Heart right ventricle (tissue), 16 donors: ENCODE measurements at regions not wholly inside any gene's neighbourhood (a gene's known extent, or its start where the extent isn't known, plus 50 kb on each side); places are given as distances from the start of the nearest gene placed in this dataset.

ENCODE experiments used
- ATAC-seq, 8 donors: fragments of 200-7000 bp; cut with Tn5 transposase; one replicate each; pipeline ENCODE4 v1.9.1; 2020; ENCODE audit warnings: mild to moderate bottlenecking in 8 of 8, moderate library complexity in 8 of 8, moderate number of reproducible peaks in 1 of 8
- DNase-seq, 2 donors: peaks; one replicate each; pipeline ENCODE4 v3.0.0-alpha.2; 2020
- H3K27ac ChIP-seq, 10 donors: fragments of 200-600 bp; sonication (generic) in 2 of 10; one replicate each; pipeline versions ENCODE4 v1.5.0 to v1.8.0; 2020 to 2022; ENCODE audit warnings: mild to moderate bottlenecking in 3 of 10
- H3K27me3 ChIP-seq, 7 donors: fragments of 200-600 bp; one replicate each; pipeline ENCODE4 v1.8.0; 2021 to 2022; ENCODE audit warnings: mild to moderate bottlenecking in 2 of 7
- H3K36me3 ChIP-seq, 9 donors: fragments of 200-600 bp; sonication (generic) in 1 of 9; one replicate each; pipeline versions ENCODE4 v1.5.0 to v1.8.0; 2020 to 2022; ENCODE audit warnings: mild to moderate bottlenecking in 2 of 9
- H3K4me1 ChIP-seq, 9 donors: fragments of 200-600 bp; sonication (generic) in 1 of 9; one replicate each; pipeline versions ENCODE4 v1.5.0 to v1.8.0; 2020 to 2022; ENCODE audit warnings: mild to moderate bottlenecking in 4 of 9
- H3K4me3 ChIP-seq, 10 donors: fragments of 200-600 bp; sonication (generic) in 2 of 10; one replicate each; pipeline versions ENCODE4 v1.5.0 to v1.8.0; 2020 to 2022; ENCODE audit warnings: mild to moderate bottlenecking in 7 of 10, moderate library complexity in 2 of 10
- H3K9me3 ChIP-seq, 11 donors: fragments of 200-600 bp in 10 of 11; sonication (generic) in 2 of 11; one replicate each; pipeline versions ENCODE4 v1.5.0 to v1.8.0; 2013 to 2022; ENCODE audit warnings: mild to moderate bottlenecking in 2 of 11, control low read depth in 1 of 11, moderate library complexity in 1 of 11
- WGBS, 2 donors: extraction: QIAGEN DNeasy Blood & Tissue Kit; methylation state at CpG; one replicate each; pipeline ENCODE4 v1.1.7; 2013; ENCODE audit warnings: inconsistent platforms in 1 of 2; 5-methylcytosine and 5-hydroxymethylcytosine counted together
- intact Hi-C, 10 donors: fragments of 100-400 bp; cut with DNase I; formaldehyde crosslinking; loops; one replicate each; pipeline versions ENCODE4 v1.11.1 to v1.14.2; 2022
- TF ChIP-seq, protein P1 (sequence below), 9 donors: fragments of 200-600 bp; sonication (generic) in 2 of 9; IDR thresholded peaks; one replicate each; pipeline versions ENCODE4 v1.5.0 to v1.8.0; 2021 to 2022; ENCODE audit warnings: antibody characterized with exemption in 9 of 9, mild to moderate bottlenecking in 5 of 9, moderate library complexity in 1 of 9
- donor health status: Arrhythmogenic right ventricular cardiomyopathy.
- donor health status: ischemic (EF 13 %, LVEDD 7.1; RV severe dilation, severe dysfunction).
- donor health status: healthy with polysubstance abuse.
- donor health status: DM: no; HTN: yes; CAD: no.
- donor health status: DM: no; HTN: no; CAD: no.
- donor health status: ischemic (EF 25% LVEDD 6.9; RV normal size, moderate dysfunction).
- donor health status: ischemic (EF 25% LVEDD 5.7; RV mildly dilated, moderate dysfunction).
- donor health status: healthy.
- donor health status: DM: yes; HTN: yes; CAD: no.
- donor health status: Ischemic cardiomyopathy.
- donor health status: ischemic (EF 35%, LVEDD 5.7; RV mildly dilated, moderate dysfunction).
- donor health status: nonischemic (EF 11% LVEDD 7.7; RV severe dilation, severe dysfunction).
- donor health status: DM: yes; HTN: yes; CAD: no.
- donor health status: PGD.
- donor health status: ischemic (EF 29% LVEDD 5.4; RV normal size, mild dysfunction).
- donor health status: nonischemic (EF 23%, LVEDD 6.1; RV moderate dilation, normal function).

DNA sequence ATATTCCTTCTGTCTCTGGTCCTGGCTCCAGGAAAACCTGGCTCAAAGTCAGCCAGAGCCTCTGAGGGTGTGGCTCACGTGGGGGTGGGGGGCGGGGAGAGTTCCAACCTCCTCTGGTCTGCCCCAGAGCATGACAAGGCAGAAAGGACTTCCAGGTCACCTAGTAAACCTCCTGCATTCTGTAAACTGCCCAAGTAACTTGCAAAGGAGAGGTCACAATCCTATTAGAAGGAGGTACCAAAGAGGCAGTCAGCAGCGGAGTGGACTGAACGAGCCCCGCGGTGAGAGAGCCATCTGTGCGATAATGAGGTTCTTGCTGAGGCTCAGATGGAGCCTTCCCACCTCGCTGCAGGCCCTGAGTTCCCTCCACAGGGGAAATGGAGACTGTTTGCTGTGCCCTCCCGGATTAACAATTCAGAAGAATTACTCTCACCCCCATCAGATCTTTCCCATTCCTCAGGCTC, 58.9 kb upstream of the GATA6 start:
- WGBS, 2 donors: 63 to 66% methylated on average over 9 of the region's 9 CpGs
- ATAC-seq (no peak), DNase-seq (no peak)
- Histone ChIP-seq H3K27me3 (no peaks in the 10 kb centered on the region), H3K36me3 (no peaks in the 10 kb centered on the region), H3K4me3 (no peak overlapping the region), H3K9me3 (no peaks in the 10 kb centered on the region), H3K27ac (no peak overlapping the region), H3K4me1 (peaks cover 0 to 21% (median 3%) of the 10 kb centered on the region in 9 donors)
- intact Hi-C loops: loop anchor here in 1 of 10 donors (10.0 kb wide), 1 partner anchor 54 kb away; the partner anchor contains the start of gene GATA6
- TF ChIP-seq, protein P1, sequence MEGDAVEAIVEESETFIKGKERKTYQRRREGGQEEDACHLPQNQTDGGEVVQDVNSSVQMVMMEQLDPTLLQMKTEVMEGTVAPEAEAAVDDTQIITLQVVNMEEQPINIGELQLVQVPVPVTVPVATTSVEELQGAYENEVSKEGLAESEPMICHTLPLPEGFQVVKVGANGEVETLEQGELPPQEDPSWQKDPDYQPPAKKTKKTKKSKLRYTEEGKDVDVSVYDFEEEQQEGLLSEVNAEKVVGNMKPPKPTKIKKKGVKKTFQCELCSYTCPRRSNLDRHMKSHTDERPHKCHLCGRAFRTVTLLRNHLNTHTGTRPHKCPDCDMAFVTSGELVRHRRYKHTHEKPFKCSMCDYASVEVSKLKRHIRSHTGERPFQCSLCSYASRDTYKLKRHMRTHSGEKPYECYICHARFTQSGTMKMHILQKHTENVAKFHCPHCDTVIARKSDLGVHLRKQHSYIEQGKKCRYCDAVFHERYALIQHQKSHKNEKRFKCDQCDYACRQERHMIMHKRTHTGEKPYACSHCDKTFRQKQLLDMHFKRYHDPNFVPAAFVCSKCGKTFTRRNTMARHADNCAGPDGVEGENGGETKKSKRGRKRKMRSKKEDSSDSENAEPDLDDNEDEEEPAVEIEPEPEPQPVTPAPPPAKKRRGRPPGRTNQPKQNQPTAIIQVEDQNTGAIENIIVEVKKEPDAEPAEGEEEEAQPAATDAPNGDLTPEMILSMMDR (IDR thresholded peaks at IDR 0.05): no peak

- no peaks in the 10 kb centered on the region for H3K36me3 ChIP-seq
- H3K9me3 ChIP-seq: no peaks in the 10 kb centered on the region
- peak in 1 of 8 donors; percentile 24 for ATAC-seq
- DNase-seq: no peak
- TF ChIP-seq, protein P1 (IDR thresholded peaks at IDR 0.05): no peak
- WGBS, 2 donors: 64 to 66% methylated on average over 5 of the region's 5 CpGs
- H3K4me3 ChIP-seq: no peak overlapping the region
- peaks cover 0 to 27% (median 8%) of the 10 kb centered on the region in 9 donors for H3K4me1 ChIP-seq
- intact Hi-C loops: loop anchor here in 1 of 10 donors (10.0 kb wide), 1 partner anchor 53 kb away; the partner anchor contains the start of gene GATA6
- no peaks in the 10 kb centered on the region for H3K27me3 ChIP-seq
- no peak overlapping the region for H3K27ac ChIP-seq
These were observed 57.2 kb upstream of the GATA6 start for GRCh38 chr18:22112215-22112614.

DNA sequence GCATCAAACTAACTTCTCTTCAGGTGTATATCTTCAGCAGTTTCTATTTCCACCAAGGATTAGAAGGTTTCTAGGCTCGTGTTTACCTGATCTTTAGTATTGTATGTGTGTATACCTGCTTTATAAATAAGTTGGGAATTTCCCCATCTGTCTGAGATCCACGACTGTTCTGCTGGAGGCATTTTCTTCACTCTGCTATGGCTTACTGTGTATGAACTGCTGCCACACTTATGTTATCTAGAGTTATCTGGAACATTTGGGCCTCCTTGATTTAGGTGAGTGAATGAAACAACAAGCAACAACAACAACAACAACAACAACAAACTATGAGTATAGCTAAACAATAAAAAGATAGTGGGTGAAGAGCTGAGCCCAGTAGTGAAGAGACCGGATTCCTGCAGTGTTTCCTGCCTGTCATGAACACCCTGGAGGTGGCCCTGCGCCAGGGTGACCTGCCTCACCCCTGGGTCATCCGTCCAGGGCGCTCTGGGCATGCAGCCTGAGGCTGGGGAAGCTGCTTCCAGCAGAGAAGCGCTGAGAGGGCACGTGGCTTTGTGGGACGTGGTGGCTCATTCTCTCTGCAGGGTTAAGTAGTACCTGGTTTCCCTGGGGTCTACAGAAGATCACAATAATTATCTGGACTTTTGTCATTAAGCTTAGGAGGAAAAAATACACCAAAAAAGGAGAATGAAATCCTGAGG, 56.1 kb upstream of the GATA6 start:
- Histone ChIP-seq H3K4me1 (peaks cover 0 to 27% (median 8%) of the 10 kb centered on the region in 9 donors), H3K27ac (peak overlapping the region in 2 of 10 donors; percentile 31 to 35), H3K9me3 (no peaks in the 10 kb centered on the region), H3K4me3 (no peak overlapping the region), H3K36me3 (no peaks in the 10 kb centered on the region), H3K27me3 (no peaks in the 10 kb centered on the region)
- ATAC-seq (peak; percentile 83 to 97 (median 89)), DNase-seq (peak; percentile 68 to 81)
- intact Hi-C loops: loop anchor here in 1 of 10 donors (10.0 kb wide), 1 partner anchor 52 kb away; the partner anchor contains the start of gene GATA6
- 23 to 35% methylated on average over 9 of the region's 9 CpGs for WGBS, 2 donors
- TF ChIP-seq, protein P1 (IDR thresholded peaks at IDR 0.05): no peak

GRCh38 chr18:22114526-22115321, 54.7 kb upstream of the GATA6 start:
- TF ChIP-seq, protein P1 (IDR thresholded peaks at IDR 0.05): no peak
- intact Hi-C loops: loop anchor here in 1 of 10 donors (10.0 kb wide), 1 partner anchor 50 kb away; the partner anchor contains the start of gene GATA6
- H3K27ac ChIP-seq: no peak overlapping the region
- H3K4me1 ChIP-seq: peaks cover 0 to 27% (median 8%) of the 10 kb centered on the region in 9 donors
- H3K36me3 ChIP-seq: no peaks in the 10 kb centered on the region
- no peak overlapping the region for H3K4me3 ChIP-seq
- ATAC-seq: no peak
- H3K27me3 ChIP-seq: no peaks in the 10 kb centered on the region
- WGBS, 2 donors: 95 to 97% methylated on average over 7 of the region's 7 CpGs
- no peak for DNase-seq
- no peaks in the 10 kb centered on the region for H3K9me3 ChIP-seq
